ENCODE measurements at regions not wholly inside any gene's neighbourhood (a gene's known extent, or its start where the extent isn't known, plus 50 kb on each side); places are given as distances from the start of the nearest gene placed in this dataset.
A peak's percentile ranks its signal among the peaks of the same experiment; 100 is the strongest.

DNA sequence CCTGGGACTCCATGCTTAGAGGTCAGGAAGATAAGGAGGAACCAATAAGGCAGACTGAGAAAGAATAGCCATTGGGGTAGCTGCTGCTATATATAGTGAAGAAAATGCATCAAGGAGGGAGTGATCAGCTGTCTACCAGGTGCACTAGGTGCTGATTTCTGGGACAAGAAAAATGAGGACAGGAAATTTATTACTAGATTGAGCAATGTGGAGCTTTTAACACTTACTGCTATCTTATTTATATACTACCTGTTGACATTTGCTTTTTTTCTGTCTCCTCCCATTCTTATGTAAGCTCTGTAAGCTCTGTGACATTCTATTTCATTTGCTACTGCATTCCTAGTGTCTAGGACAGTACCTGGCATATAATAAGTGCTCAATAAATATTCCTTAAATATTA lies 53.7 kb upstream of the DHX40 start:
- no peak overlapping the region for H3K4me3 ChIP-seq (ENCODE audit: low read depth, low read length)
- no peak for DNase-seq (ENCODE audit: low read depth)
- TF ChIP-seq, protein P1, sequence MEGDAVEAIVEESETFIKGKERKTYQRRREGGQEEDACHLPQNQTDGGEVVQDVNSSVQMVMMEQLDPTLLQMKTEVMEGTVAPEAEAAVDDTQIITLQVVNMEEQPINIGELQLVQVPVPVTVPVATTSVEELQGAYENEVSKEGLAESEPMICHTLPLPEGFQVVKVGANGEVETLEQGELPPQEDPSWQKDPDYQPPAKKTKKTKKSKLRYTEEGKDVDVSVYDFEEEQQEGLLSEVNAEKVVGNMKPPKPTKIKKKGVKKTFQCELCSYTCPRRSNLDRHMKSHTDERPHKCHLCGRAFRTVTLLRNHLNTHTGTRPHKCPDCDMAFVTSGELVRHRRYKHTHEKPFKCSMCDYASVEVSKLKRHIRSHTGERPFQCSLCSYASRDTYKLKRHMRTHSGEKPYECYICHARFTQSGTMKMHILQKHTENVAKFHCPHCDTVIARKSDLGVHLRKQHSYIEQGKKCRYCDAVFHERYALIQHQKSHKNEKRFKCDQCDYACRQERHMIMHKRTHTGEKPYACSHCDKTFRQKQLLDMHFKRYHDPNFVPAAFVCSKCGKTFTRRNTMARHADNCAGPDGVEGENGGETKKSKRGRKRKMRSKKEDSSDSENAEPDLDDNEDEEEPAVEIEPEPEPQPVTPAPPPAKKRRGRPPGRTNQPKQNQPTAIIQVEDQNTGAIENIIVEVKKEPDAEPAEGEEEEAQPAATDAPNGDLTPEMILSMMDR (conservative IDR thresholded peaks at IDR 0.05; ENCODE audit: low read depth, low read length), result no peak

DNA sequence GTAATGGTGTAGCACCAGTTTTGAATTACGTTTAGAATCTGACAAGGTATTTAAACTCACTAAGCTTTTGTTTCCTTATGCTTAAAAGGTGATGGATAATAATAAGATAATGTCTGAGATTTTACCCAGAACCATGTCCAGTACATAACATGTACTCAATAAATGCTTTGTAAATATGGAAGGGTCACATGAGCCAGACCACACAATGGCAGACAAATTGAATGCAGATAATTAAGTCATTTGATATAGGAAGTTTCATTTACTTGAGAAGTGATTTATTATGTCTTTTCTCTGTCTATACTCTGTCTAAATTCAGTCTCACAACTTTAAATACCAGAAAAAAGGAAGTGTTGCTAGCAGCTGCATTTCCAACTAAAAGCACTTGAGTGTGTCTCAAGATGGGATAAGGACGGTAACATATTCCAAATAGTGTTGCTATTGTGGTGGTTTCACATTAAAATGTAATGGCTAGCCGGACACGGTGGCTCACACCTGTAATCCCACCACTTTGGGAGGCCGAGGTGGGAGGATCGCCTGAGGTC lies 52.5 kb upstream of the DHX40 start:
- DNase-seq (ENCODE audit: low read depth), result no peak
- TF ChIP-seq, protein P1 (conservative IDR thresholded peaks at IDR 0.05; ENCODE audit: low read depth, low read length), result no peak
- no peak overlapping the region for H3K4me3 ChIP-seq (ENCODE audit: low read depth, low read length)

DNA sequence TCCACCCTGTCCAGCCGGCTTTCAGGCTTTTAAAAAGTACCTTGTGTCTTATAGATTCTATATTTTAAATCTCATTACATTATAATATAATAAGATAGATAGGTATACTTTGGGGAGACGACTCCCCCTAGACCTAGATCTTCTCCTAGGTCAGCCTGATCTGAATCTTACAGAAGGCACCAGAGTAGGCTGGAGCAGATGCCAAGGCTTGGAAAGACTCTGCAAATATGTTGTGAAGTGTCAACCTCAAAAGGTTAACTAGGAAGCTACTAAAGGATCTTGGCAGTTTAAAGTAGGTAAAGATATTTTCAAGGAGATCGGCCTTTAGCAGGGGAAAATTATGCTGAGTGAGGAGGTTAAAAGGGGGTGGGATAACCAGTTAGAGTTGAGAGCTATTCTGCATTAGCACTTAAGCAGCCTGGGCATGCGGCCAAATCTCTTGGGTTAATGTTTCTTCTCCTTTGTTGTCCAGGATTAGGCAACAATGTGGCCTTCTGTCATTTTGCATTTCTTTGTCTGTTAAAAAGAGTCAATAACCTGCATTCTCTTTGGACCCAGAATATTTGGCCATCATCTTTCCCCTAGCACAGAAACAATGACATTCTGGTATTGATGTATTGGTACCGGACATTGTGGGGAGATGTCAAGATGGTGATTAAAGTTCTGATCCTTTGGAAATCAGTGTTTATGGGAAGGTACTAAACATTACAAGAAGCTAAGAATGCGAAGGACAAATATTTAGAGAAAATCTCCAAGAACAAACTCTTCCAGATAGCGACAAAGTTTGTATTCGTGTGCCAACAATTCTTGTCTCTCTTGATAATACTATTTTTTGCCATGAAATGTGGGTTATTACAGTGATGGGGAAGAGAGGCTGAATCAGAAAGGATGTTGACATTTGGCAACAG lies 51.2 kb upstream of the DHX40 start:
- TF ChIP-seq, protein P1 (conservative IDR thresholded peaks at IDR 0.05; ENCODE audit: low read depth, low read length), result no peak
- DNase-seq (ENCODE audit: low read depth), result peak; percentile 91
- H3K4me3 ChIP-seq (ENCODE audit: low read depth, low read length), result no peak overlapping the region
